Activated T-helper 17 cell treated with anti-CD3 and anti-CD28 coated beads, Interleukin-2, amount 50 U/mL, for 72 hours (primary cell): ENCODE measurements at regions not wholly inside any gene's neighbourhood (a gene's known extent, or its start where the extent isn't known, plus 50 kb on each side); places are given as distances from the start of the nearest gene placed in this dataset.
"Not testable (repeated sequence)": the region's sequence is repeated elsewhere in the genome, so short reads cannot be mapped to it uniquely, and the experiment has no call there.

ENCODE experiments used
- ATAC-seq: fragments of 150-1000 bp; cut with Tn5 transposase; replicated peaks from 2 replicates; pipeline ENCODE4 v1.10.0; 2021; ENCODE audit warnings: mild to moderate bottlenecking, moderate library complexity
- H3K27ac Mint-ChIP-seq: one replicate; pipeline ENCODE4 v1.8.0; 2022; ENCODE audit warnings: mixed read lengths
- H3K27me3 Mint-ChIP-seq: one replicate; pipeline ENCODE4 v1.8.0; 2022; ENCODE audit warnings: mixed read lengths
- H3K36me3 Mint-ChIP-seq: one replicate; pipeline ENCODE4 v1.8.0; 2022; ENCODE audit warnings: low read depth, mild to moderate bottlenecking, mixed read lengths
- H3K4me1 Mint-ChIP-seq: one replicate; pipeline ENCODE4 v1.8.0; 2022; ENCODE audit warnings: mixed read lengths
- H3K4me3 Mint-ChIP-seq: one replicate; pipeline ENCODE4 v1.8.0; 2022; ENCODE audit warnings: mild to moderate bottlenecking, mixed read lengths
- H3K9me3 Mint-ChIP-seq: one replicate; pipeline ENCODE4 v1.8.0; 2022; ENCODE audit warnings: mixed read lengths

DNA sequence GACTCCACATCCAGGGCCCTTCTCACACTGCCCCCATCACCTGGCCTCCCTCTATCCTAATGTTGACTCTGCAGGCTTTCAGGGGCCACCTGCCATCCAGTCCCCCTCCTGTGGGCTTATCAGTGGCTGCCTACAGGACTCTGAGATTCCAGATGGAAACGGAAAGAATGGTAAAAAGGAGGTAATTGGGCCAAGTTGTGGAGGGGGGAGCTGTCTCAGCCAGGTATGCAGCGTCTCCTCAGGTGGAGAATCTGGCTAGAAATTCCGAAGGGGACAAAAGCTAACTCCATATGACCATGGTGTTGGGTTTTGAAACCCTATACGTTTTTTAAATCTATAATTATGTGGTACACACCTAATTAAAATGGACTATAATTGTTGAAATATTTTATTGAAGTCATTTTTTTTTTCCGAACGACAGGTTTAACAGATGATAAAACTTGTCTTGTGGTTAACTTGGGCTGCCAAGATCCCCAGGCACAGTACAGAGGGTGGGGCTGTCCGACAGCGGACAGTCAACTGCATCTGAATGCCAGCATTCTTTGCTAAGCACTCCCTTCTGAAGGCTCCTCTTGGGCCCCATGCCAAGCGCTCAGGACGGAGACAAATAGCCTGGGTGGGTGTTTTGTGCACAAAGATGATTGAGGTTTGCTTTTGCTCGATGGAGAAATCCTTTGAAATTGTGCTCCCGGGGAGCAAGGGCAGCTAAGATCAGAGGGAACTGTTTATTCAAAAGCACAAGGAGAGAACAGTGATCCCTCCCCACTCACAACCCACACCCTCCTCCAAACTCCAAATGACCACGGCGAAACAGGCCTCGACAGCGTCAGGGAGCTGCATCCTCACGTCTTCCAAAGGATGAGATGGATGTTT, 365.6 kb downstream of the BCL11B start:
- no peak for ATAC-seq
- H3K36me3 Mint-ChIP-seq, result no peaks in the 10 kb centered on the region
- no peak overlapping the region for H3K4me3 Mint-ChIP-seq
- H3K27me3 Mint-ChIP-seq, result no peaks in the 10 kb centered on the region
- peaks cover 4% of the 10 kb centered on the region for H3K4me1 Mint-ChIP-seq
- no peaks in the 10 kb centered on the region for H3K9me3 Mint-ChIP-seq
- H3K27ac Mint-ChIP-seq, result no peak overlapping the region

- Mint-ChIP-seq H3K27ac (no peak overlapping the region), H3K4me3 (no peak overlapping the region), H3K27me3 (no peaks in the 10 kb centered on the region), H3K9me3 (no peaks in the 10 kb centered on the region), H3K4me1 (peaks cover 5% of the 10 kb centered on the region), H3K36me3 (no peaks in the 10 kb centered on the region)
- no peak for ATAC-seq
These were observed 364.7 kb downstream of the BCL11B start for GRCh38 chr14:98907271-98907670.

- ATAC-seq, result no peak
- Mint-ChIP-seq H3K36me3 (no peaks in the 10 kb centered on the region), H3K4me3 (no peak overlapping the region), H3K9me3 (no peaks in the 10 kb centered on the region), H3K27me3 (no peaks in the 10 kb centered on the region), H3K4me1 (peaks cover 13% of the 10 kb centered on the region), H3K27ac (no peak overlapping the region)
These were observed 363.9 kb downstream of the BCL11B start for GRCh38 chr14:98908050-98908449.

DNA sequence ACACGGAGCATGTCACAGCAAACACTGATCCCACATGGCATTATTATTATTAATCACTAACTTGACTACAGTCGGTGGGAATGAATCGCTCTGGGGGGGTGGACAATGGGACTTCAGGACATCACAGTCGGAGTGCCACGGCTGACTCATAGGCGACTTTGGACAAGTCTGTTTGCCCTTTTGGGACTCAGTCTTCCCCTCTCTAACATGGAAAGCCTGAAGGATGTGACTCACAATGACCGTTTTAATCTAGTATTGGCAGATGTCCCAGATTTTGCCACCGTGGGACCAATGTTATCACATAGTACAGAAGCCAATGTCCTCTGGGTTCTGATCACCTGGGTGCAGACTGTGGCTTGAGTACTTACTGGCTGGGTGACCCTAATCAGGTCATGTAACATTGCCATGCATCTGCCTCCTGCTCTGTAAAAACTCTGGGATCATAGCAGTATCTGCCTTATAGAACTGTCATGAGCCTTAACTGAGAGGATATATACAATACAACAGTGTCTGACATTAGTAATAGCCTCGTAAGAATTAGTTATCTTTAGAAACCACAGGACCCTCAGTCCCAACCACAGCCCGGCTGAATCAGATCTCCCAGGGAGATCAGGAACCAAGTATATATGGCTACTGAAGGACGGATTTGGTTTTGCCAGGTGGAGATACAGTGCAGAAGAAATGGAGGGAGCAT, 362.6 kb downstream of the BCL11B start:
- no peaks in the 10 kb centered on the region for H3K36me3 Mint-ChIP-seq
- ATAC-seq, result peak; percentile 48

GRCh38 chr14:98910061-98910460, 361.9 kb downstream of the BCL11B start:
- Mint-ChIP-seq H3K36me3 (no peaks in the 10 kb centered on the region), H3K27me3 (no peaks in the 10 kb centered on the region), H3K27ac (no peak overlapping the region), H3K4me3 (no peak overlapping the region), H3K9me3 (no peaks in the 10 kb centered on the region), H3K4me1 (peaks cover 13% of the 10 kb centered on the region)
- no peak for ATAC-seq

More for the DNA sequence above, 362.6 kb downstream of the BCL11B start:
- no peak overlapping the region for H3K27ac Mint-ChIP-seq
- H3K9me3 Mint-ChIP-seq, result no peaks in the 10 kb centered on the region
- H3K4me1 Mint-ChIP-seq, result peaks cover 13% of the 10 kb centered on the region
- H3K27me3 Mint-ChIP-seq, result no peaks in the 10 kb centered on the region
- H3K4me3 Mint-ChIP-seq, result no peak overlapping the region

- H3K4me1 Mint-ChIP-seq, result peaks cover 13% of the 10 kb centered on the region
- peak overlapping the region; percentile 21 for H3K4me3 Mint-ChIP-seq
- no peaks in the 10 kb centered on the region for H3K9me3 Mint-ChIP-seq
- no peaks in the 10 kb centered on the region for H3K27me3 Mint-ChIP-seq
- peak; percentile 34 for ATAC-seq
- no peaks in the 10 kb centered on the region for H3K36me3 Mint-ChIP-seq
- H3K27ac Mint-ChIP-seq, result peak overlapping the region; percentile 57
These were observed 359.3 kb downstream of the BCL11B start for GRCh38 chr14:98912655-98913054.

DNA sequence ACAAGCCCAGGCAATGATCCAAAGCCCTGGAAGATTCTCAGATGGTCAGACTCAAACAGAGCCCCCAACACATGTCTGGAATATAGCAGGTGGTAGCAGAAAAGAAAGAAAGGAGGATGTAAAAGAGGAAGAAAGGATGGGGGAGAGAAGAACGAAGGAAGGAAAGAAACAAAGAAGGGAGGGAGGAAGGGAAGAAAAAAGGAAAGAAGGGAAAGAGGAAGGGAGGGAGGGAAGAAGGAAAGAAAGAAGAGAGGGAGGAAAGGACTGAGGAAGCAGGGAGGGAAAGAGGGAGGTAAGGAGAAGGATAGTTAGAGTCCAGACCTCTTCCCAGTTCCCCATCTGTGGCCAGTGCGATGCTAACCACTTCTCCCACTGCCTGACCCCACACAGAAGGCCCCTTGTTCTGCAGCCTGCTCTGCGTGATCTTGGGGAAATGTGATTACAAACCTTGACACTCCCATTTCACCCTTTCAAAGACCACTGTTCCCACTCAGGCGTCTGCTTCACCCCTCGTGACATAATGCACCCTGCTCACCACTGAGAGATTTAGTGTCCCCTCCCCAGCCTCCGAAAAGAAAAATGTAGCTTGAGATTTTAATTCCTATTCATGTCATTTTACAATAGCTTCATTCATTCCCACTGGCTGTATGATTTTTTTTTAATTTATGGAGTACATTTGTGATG, 357.9 kb downstream of the BCL11B start:
- Mint-ChIP-seq H3K4me1 (peaks cover 13% of the 10 kb centered on the region), H3K9me3 (no peaks in the 10 kb centered on the region), H3K4me3 (no peak overlapping the region), H3K27ac (peak overlapping the region; percentile 4), H3K36me3 (no peaks in the 10 kb centered on the region), H3K27me3 (no peaks in the 10 kb centered on the region)
- ATAC-seq, result no peak

DNA sequence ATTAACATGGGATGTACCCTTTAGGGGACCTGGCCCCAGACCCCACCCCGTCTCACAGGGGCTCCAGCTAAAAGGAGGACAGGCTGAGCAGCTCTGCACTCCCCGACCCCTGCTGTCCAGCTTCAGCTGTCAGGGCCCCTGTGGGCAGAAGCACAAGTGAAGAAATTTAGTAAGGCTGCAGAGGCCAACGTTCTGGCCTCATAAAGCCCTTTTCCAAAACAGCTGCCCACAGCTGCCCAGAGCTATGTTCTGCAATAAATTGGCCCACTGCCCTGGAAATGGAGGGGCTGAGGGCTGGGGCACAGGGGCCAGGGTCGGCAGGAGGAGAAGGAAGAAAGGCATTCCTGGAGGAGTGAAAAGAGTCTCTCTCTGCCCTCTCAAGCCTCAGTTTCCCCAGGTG, 357.1 kb downstream of the BCL11B start:
- ATAC-seq, result no peak
- peaks cover 13% of the 10 kb centered on the region for H3K4me1 Mint-ChIP-seq

GRCh38 chr14:98915625-98916024, 356.4 kb downstream of the BCL11B start:
- no peak overlapping the region for H3K27ac Mint-ChIP-seq
- H3K4me3 Mint-ChIP-seq, result no peak overlapping the region
- ATAC-seq, result no peak
- peaks cover 13% of the 10 kb centered on the region for H3K4me1 Mint-ChIP-seq
- H3K36me3 Mint-ChIP-seq, result no peaks in the 10 kb centered on the region
- H3K9me3 Mint-ChIP-seq, result no peaks in the 10 kb centered on the region
- H3K27me3 Mint-ChIP-seq, result no peaks in the 10 kb centered on the region

More for the DNA sequence above, 357.1 kb downstream of the BCL11B start:
- Mint-ChIP-seq H3K27me3 (no peaks in the 10 kb centered on the region), H3K27ac (no peak overlapping the region), H3K4me3 (no peak overlapping the region), H3K36me3 (no peaks in the 10 kb centered on the region), H3K9me3 (no peaks in the 10 kb centered on the region)

DNA sequence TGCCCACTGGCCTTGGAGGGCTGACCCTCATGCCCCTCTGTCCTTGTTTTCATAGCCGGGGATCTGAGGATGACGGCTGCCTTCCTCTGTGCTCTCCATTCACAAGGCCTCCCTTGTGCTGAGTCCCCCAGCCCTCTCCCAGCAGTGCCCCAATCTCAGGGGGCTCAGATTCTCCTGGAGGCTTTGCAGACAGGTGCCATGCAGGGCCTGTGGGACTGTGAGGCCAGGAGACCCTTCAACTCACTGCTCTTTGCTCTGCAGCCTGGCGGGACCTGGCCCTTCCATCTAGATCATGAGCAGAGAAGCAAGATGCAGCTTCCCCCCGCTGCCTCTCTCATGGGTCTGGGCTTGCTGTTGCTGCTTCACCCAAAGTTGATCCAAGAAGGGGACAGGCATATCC, 356.0 kb downstream of the BCL11B start:
- no peak for ATAC-seq

DNA sequence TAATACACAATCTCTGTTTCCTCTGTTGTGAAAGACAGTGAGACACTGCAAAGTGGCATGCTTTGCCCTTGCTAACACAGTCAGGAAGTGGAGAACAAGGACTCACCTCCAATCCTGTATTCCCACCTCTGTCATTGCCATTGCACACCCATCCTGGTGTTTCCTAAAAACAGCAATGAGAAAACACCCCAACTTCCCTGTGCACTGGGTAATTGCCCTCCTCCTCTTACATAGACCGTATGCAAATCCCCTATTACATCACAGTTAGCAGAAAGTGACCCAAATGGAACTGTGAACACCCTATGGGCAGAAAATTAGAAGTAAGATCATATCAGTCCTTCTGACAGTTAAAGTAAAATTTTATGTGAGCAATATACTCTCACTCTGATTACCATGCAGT, 355.5 kb downstream of the BCL11B start:
- Mint-ChIP-seq H3K4me1 (peaks cover 13% of the 10 kb centered on the region), H3K27me3 (no peaks in the 10 kb centered on the region), H3K9me3 (no peaks in the 10 kb centered on the region), H3K36me3 (no peaks in the 10 kb centered on the region), H3K4me3 (no peak overlapping the region), H3K27ac (no peak overlapping the region)
- no peak for ATAC-seq

More for the DNA sequence above, 356.0 kb downstream of the BCL11B start:
- peaks cover 13% of the 10 kb centered on the region for H3K4me1 Mint-ChIP-seq
- no peak overlapping the region for H3K4me3 Mint-ChIP-seq
- no peaks in the 10 kb centered on the region for H3K9me3 Mint-ChIP-seq
- no peak overlapping the region for H3K27ac Mint-ChIP-seq
- no peaks in the 10 kb centered on the region for H3K27me3 Mint-ChIP-seq
- H3K36me3 Mint-ChIP-seq, result no peaks in the 10 kb centered on the region

DNA sequence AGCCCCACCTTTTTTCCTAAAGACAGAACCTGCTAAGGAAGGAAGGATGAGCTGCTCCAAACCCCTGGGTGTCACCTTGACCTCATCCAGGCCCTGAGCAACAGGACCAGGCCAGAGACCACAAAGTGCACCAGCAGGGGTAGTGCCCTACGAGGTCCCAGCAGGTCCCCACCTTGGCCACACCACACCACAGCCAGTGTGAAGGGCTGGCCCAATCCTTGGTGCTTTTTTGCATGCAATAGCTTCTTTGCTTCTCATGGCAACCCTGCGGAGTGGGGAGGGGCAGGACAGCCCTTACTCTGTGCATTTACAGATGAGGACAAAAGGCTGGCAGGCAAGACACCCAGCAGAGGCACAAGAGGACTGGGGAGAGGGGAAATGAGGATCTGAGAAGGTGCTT, 352.6 kb downstream of the BCL11B start:
- no peaks in the 10 kb centered on the region for H3K27me3 Mint-ChIP-seq
- no peaks in the 10 kb centered on the region for H3K9me3 Mint-ChIP-seq

GRCh38 chr14:98921306-98921705, 350.7 kb downstream of the BCL11B start:
- not testable (repeated sequence) for H3K4me1 Mint-ChIP-seq

More for the DNA sequence above, 352.6 kb downstream of the BCL11B start:
- no peak overlapping the region for H3K4me3 Mint-ChIP-seq
- no peaks in the 10 kb centered on the region for H3K4me1 Mint-ChIP-seq
- no peaks in the 10 kb centered on the region for H3K36me3 Mint-ChIP-seq
- H3K27ac Mint-ChIP-seq, result no peak overlapping the region
- ATAC-seq, result no peak

DNA sequence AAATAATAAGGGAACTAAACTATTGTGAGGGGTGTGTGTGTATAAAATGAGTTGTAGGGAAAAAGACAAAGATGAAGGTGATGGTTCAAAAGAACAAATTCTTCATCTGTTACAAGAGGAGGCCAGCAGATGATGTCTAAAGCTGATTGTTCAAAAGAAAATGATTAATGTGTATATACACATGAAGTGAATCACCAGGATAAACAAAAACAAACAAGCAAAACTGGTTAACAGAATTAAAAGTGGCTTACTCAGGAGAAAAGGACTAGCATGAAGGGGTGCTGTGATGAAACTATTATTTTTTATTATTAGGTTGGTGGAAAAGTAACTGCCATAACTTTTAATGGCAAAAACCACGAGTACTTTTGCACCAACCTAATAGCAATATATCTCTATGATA, 348.4 kb downstream of the BCL11B start:
- H3K4me1 Mint-ChIP-seq, result peaks cover 7% of the 10 kb centered on the region
- no peaks in the 10 kb centered on the region for H3K36me3 Mint-ChIP-seq
- H3K4me3 Mint-ChIP-seq, result no peak overlapping the region
- no peaks in the 10 kb centered on the region for H3K9me3 Mint-ChIP-seq
- H3K27ac Mint-ChIP-seq, result no peak overlapping the region
- ATAC-seq, result no peak
- no peaks in the 10 kb centered on the region for H3K27me3 Mint-ChIP-seq

More at GRCh38 chr14:98921306-98921705, 350.7 kb downstream of the BCL11B start:
- not testable (repeated sequence) for H3K4me3 Mint-ChIP-seq, H3K9me3 Mint-ChIP-seq, H3K36me3 Mint-ChIP-seq, H3K27ac Mint-ChIP-seq, H3K27me3 Mint-ChIP-seq, ATAC-seq
